GF-D8 (cell line): ENCODE measurements at regions not wholly inside any gene's neighbourhood (a gene's known extent, or its start where the extent isn't known, plus 50 kb on each side); places are given as distances from the start of the nearest gene placed in this dataset.

ENCODE experiments used
- DNase-seq: peaks from one replicate; lab custom pipeline; 2025; lab: John Stamatoyannopoulos, UW

GRCh38 chr12:19018302-19018970 is 111.1 kb upstream of the PLEKHA5 start:
- DNase-seq, result no peak

GRCh38 chr12:19021240-19021639 is 108.3 kb upstream of the PLEKHA5 start:
- no peak for DNase-seq

- no peak for DNase-seq
These were observed 107.9 kb upstream of the PLEKHA5 start for GRCh38 chr12:19021646-19022045.

GRCh38 chr12:19025582-19025981 is 104.0 kb upstream of the PLEKHA5 start:
- DNase-seq, result no peak

- DNase-seq, result no peak
These were observed 103.5 kb upstream of the PLEKHA5 start for GRCh38 chr12:19026034-19026433.

GRCh38 chr12:19026614-19027488 is 102.7 kb upstream of the PLEKHA5 start:
- no peak for DNase-seq

GRCh38 chr12:19030180-19030579 is 99.4 kb upstream of the PLEKHA5 start:
- DNase-seq, result no peak

GRCh38 chr12:19030603-19031002 is 98.9 kb upstream of the PLEKHA5 start:
- DNase-seq, result no peak

- DNase-seq, result no peak
These were observed 98.5 kb upstream of the PLEKHA5 start for GRCh38 chr12:19031032-19031431.

- no peak for DNase-seq
These were observed 96.7 kb upstream of the PLEKHA5 start for GRCh38 chr12:19032826-19033225.

- DNase-seq, result no peak
These were observed 96.3 kb upstream of the PLEKHA5 start for GRCh38 chr12:19033244-19033643.

GRCh38 chr12:19034937-19035336 is 94.6 kb upstream of the PLEKHA5 start:
- DNase-seq, result no peak

GRCh38 chr12:19035536-19035935 is 94.0 kb upstream of the PLEKHA5 start:
- no peak for DNase-seq

- no peak for DNase-seq
These were observed 92.7 kb upstream of the PLEKHA5 start for GRCh38 chr12:19036673-19037357.

- DNase-seq, result no peak
These were observed 91.3 kb upstream of the PLEKHA5 start for GRCh38 chr12:19038209-19038608.

- no peak for DNase-seq
These were observed 90.0 kb upstream of the PLEKHA5 start for GRCh38 chr12:19039515-19039914.

- no peak for DNase-seq
These were observed 87.3 kb upstream of the PLEKHA5 start for GRCh38 chr12:19042221-19042620.

- no peak for DNase-seq
These were observed 85.1 kb upstream of the PLEKHA5 start for GRCh38 chr12:19044430-19044829.

- DNase-seq, result no peak
These were observed 84.6 kb upstream of the PLEKHA5 start for GRCh38 chr12:19044891-19045290.

GRCh38 chr12:19045426-19045825 is 84.1 kb upstream of the PLEKHA5 start:
- no peak for DNase-seq

- no peak for DNase-seq
These were observed 80.6 kb upstream of the PLEKHA5 start for GRCh38 chr12:19048943-19049342.

GRCh38 chr12:19052689-19053088 is 76.8 kb upstream of the PLEKHA5 start:
- DNase-seq, result no peak

GRCh38 chr12:19053218-19053617 is 76.3 kb upstream of the PLEKHA5 start:
- DNase-seq, result no peak
